IPS-20b (cell line): ENCODE measurements at regions not wholly inside any gene's neighbourhood (a gene's known extent, or its start where the extent isn't known, plus 50 kb on each side); places are given as distances from the start of the nearest gene placed in this dataset.

Experiments used
- H3K27ac ChIP-seq: one replicate; pipeline ENCODE4 v1.5.1; 2013; ENCODE audit warnings: low read length
- H3K27me3 ChIP-seq: 2 replicates; pipeline ENCODE4 v1.6.1; 2013; ENCODE audit warnings: mild to moderate bottlenecking, low read length, inconsistent platforms; ENCODE audit not compliant: insufficient read depth
- H3K36me3 ChIP-seq: 2 replicates; pipeline ENCODE4 v1.6.1; 2013; ENCODE audit warnings: low read depth, mild to moderate bottlenecking, inconsistent platforms, low read length, moderate library complexity; ENCODE audit not compliant: insufficient read depth
- H3K4me1 ChIP-seq: 2 replicates; pipeline ENCODE4 v1.6.1; 2013; ENCODE audit warnings: mild to moderate bottlenecking, control low read depth, inconsistent platforms, low read length, moderate library complexity; ENCODE audit not compliant: insufficient read depth
- H3K4me3 ChIP-seq: 2 replicates; pipeline ENCODE4 v1.5.1; 2013; ENCODE audit warnings: mild to moderate bottlenecking, low read length, inconsistent platforms
- H3K9ac ChIP-seq: 2 replicates; pipeline ENCODE4 v1.6.1; 2013; ENCODE audit warnings: low read depth, mild to moderate bottlenecking, inconsistent platforms, low read length, moderate library complexity
- H3K9me3 ChIP-seq: 2 replicates; pipeline ENCODE4 v1.6.1; 2013; ENCODE audit warnings: mild to moderate bottlenecking, low read depth, low read length, inconsistent platforms; ENCODE audit not compliant: insufficient read depth

- H3K36me3 ChIP-seq = no peaks in the 10 kb centered on the region
- no peak overlapping the region for H3K27ac ChIP-seq
- no peak overlapping the region for H3K9ac ChIP-seq
- H3K27me3 ChIP-seq = no peaks in the 10 kb centered on the region
- H3K4me1 ChIP-seq = 0 out of 2 replicates have a peak, but pooled peaks cover 2% of the 10 kb centered on the region
- peaks cover 5% of the 10 kb centered on the region; the same call in 1 of the 2 replicates for H3K9me3 ChIP-seq
- no peak overlapping the region for H3K4me3 ChIP-seq
Observed at GRCh38 chr5:174606153-174606552, 118.2 kb upstream of the MSX2 start.

GRCh38 chr5:174606646-174607045, 117.7 kb upstream of the MSX2 start:
- Histone ChIP-seq H3K27me3 (no peaks in the 10 kb centered on the region), H3K4me1 (no peaks in the 10 kb centered on the region)

GRCh38 chr5:174607205-174607604, 117.2 kb upstream of the MSX2 start:
- no peak overlapping the region for H3K27ac ChIP-seq
- no peaks in the 10 kb centered on the region for H3K36me3 ChIP-seq
- no peak overlapping the region for H3K4me3 ChIP-seq
- H3K4me1 ChIP-seq = no peaks in the 10 kb centered on the region
- H3K27me3 ChIP-seq = no peaks in the 10 kb centered on the region
- no peak overlapping the region for H3K9ac ChIP-seq
- peaks cover 5% of the 10 kb centered on the region; the same call in 1 of the 2 replicates for H3K9me3 ChIP-seq

More at GRCh38 chr5:174606646-174607045, 117.7 kb upstream of the MSX2 start:
- H3K9ac ChIP-seq = no peak overlapping the region
- H3K36me3 ChIP-seq = no peaks in the 10 kb centered on the region
- H3K4me3 ChIP-seq = no peak overlapping the region
- H3K9me3 ChIP-seq = peaks cover 5% of the 10 kb centered on the region; the same call in 1 of the 2 replicates
- H3K27ac ChIP-seq = no peak overlapping the region

- H3K9ac ChIP-seq = no peak overlapping the region
- H3K27me3 ChIP-seq = no peaks in the 10 kb centered on the region
- peaks cover 5% of the 10 kb centered on the region; the same call in 1 of the 2 replicates for H3K9me3 ChIP-seq
- no peaks in the 10 kb centered on the region for H3K4me1 ChIP-seq
- no peaks in the 10 kb centered on the region for H3K36me3 ChIP-seq
- H3K4me3 ChIP-seq = no peak overlapping the region
- H3K27ac ChIP-seq = no peak overlapping the region
Observed at GRCh38 chr5:174607916-174608315, 116.5 kb upstream of the MSX2 start.

GRCh38 chr5:174608631-174609097, 115.7 kb upstream of the MSX2 start:
- Histone ChIP-seq H3K4me1 (no peaks in the 10 kb centered on the region), H3K27ac (no peak overlapping the region), H3K9me3 (peaks cover 3% of the 10 kb centered on the region; the same call in 1 of the 2 replicates), H3K4me3 (no peak overlapping the region), H3K9ac (no peak overlapping the region), H3K27me3 (no peaks in the 10 kb centered on the region), H3K36me3 (no peaks in the 10 kb centered on the region)

GRCh38 chr5:174609116-174609515, 115.3 kb upstream of the MSX2 start:
- no peak overlapping the region for H3K9ac ChIP-seq
- no peaks in the 10 kb centered on the region for H3K4me1 ChIP-seq
- no peaks in the 10 kb centered on the region for H3K27me3 ChIP-seq
- H3K4me3 ChIP-seq = no peak overlapping the region
- no peak overlapping the region for H3K27ac ChIP-seq
- no peaks in the 10 kb centered on the region for H3K9me3 ChIP-seq
- H3K36me3 ChIP-seq = no peaks in the 10 kb centered on the region

GRCh38 chr5:174610968-174611367, 113.4 kb upstream of the MSX2 start:
- Histone ChIP-seq H3K27me3 (no peaks in the 10 kb centered on the region), H3K9ac (no peak overlapping the region), H3K9me3 (no peaks in the 10 kb centered on the region), H3K36me3 (no peaks in the 10 kb centered on the region), H3K4me3 (no peak overlapping the region), H3K4me1 (no peaks in the 10 kb centered on the region), H3K27ac (no peak overlapping the region)

GRCh38 chr5:174612686-174613085, 111.7 kb upstream of the MSX2 start:
- Histone ChIP-seq H3K4me3 (no peak overlapping the region), H3K4me1 (no peaks in the 10 kb centered on the region), H3K27me3 (no peaks in the 10 kb centered on the region), H3K27ac (no peak overlapping the region), H3K36me3 (no peaks in the 10 kb centered on the region), H3K9me3 (no peaks in the 10 kb centered on the region), H3K9ac (no peak overlapping the region)

GRCh38 chr5:174614500-174615135, 109.8 kb upstream of the MSX2 start:
- no peak overlapping the region for H3K27ac ChIP-seq
- no peaks in the 10 kb centered on the region for H3K27me3 ChIP-seq
- no peaks in the 10 kb centered on the region for H3K36me3 ChIP-seq
- H3K4me1 ChIP-seq = no peaks in the 10 kb centered on the region
- no peak overlapping the region for H3K4me3 ChIP-seq
- no peak overlapping the region for H3K9ac ChIP-seq
- no peaks in the 10 kb centered on the region for H3K9me3 ChIP-seq

- no peaks in the 10 kb centered on the region; the same call in 1 of the 2 replicates for H3K27me3 ChIP-seq
- no peak overlapping the region for H3K9ac ChIP-seq
- no peaks in the 10 kb centered on the region for H3K4me1 ChIP-seq
- no peaks in the 10 kb centered on the region for H3K9me3 ChIP-seq
- no peaks in the 10 kb centered on the region for H3K36me3 ChIP-seq
- no peak overlapping the region for H3K27ac ChIP-seq
- no peak overlapping the region for H3K4me3 ChIP-seq
Observed at GRCh38 chr5:174616036-174616435, 108.3 kb upstream of the MSX2 start.

GRCh38 chr5:174617285-174617684, 107.1 kb upstream of the MSX2 start:
- no peaks in the 10 kb centered on the region for H3K9me3 ChIP-seq
- H3K4me3 ChIP-seq = no peak overlapping the region
- H3K27ac ChIP-seq = no peak overlapping the region
- H3K27me3 ChIP-seq = no peaks in the 10 kb centered on the region; the same call in 1 of the 2 replicates
- no peak overlapping the region for H3K9ac ChIP-seq
- H3K36me3 ChIP-seq = no peaks in the 10 kb centered on the region
- H3K4me1 ChIP-seq = no peaks in the 10 kb centered on the region

GRCh38 chr5:174617910-174618309, 106.5 kb upstream of the MSX2 start:
- Histone ChIP-seq H3K27ac (no peak overlapping the region), H3K9ac (no peak overlapping the region), H3K9me3 (no peaks in the 10 kb centered on the region), H3K4me3 (no peak overlapping the region), H3K36me3 (no peaks in the 10 kb centered on the region), H3K27me3 (no peaks in the 10 kb centered on the region; the same call in 1 of the 2 replicates), H3K4me1 (no peaks in the 10 kb centered on the region)
